ENCODE measurements at regions not wholly inside any gene's neighbourhood (a gene's known extent, or its start where the extent isn't known, plus 50 kb on each side); places are given as distances from the start of the nearest gene placed in this dataset.

- TF ChIP-seq, protein P1, sequence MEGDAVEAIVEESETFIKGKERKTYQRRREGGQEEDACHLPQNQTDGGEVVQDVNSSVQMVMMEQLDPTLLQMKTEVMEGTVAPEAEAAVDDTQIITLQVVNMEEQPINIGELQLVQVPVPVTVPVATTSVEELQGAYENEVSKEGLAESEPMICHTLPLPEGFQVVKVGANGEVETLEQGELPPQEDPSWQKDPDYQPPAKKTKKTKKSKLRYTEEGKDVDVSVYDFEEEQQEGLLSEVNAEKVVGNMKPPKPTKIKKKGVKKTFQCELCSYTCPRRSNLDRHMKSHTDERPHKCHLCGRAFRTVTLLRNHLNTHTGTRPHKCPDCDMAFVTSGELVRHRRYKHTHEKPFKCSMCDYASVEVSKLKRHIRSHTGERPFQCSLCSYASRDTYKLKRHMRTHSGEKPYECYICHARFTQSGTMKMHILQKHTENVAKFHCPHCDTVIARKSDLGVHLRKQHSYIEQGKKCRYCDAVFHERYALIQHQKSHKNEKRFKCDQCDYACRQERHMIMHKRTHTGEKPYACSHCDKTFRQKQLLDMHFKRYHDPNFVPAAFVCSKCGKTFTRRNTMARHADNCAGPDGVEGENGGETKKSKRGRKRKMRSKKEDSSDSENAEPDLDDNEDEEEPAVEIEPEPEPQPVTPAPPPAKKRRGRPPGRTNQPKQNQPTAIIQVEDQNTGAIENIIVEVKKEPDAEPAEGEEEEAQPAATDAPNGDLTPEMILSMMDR (IDR thresholded peaks at IDR 0.05): no peak
- TF ChIP-seq, protein P2, sequence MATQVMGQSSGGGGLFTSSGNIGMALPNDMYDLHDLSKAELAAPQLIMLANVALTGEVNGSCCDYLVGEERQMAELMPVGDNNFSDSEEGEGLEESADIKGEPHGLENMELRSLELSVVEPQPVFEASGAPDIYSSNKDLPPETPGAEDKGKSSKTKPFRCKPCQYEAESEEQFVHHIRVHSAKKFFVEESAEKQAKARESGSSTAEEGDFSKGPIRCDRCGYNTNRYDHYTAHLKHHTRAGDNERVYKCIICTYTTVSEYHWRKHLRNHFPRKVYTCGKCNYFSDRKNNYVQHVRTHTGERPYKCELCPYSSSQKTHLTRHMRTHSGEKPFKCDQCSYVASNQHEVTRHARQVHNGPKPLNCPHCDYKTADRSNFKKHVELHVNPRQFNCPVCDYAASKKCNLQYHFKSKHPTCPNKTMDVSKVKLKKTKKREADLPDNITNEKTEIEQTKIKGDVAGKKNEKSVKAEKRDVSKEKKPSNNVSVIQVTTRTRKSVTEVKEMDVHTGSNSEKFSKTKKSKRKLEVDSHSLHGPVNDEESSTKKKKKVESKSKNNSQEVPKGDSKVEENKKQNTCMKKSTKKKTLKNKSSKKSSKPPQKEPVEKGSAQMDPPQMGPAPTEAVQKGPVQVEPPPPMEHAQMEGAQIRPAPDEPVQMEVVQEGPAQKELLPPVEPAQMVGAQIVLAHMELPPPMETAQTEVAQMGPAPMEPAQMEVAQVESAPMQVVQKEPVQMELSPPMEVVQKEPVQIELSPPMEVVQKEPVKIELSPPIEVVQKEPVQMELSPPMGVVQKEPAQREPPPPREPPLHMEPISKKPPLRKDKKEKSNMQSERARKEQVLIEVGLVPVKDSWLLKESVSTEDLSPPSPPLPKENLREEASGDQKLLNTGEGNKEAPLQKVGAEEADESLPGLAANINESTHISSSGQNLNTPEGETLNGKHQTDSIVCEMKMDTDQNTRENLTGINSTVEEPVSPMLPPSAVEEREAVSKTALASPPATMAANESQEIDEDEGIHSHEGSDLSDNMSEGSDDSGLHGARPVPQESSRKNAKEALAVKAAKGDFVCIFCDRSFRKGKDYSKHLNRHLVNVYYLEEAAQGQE (IDR thresholded peaks at IDR 0.05; ENCODE audit: insufficient read depth in 1 of 2, low read depth in 2 of 2, low read length in 1 of 2): no peak
- TF ChIP-seq SIN3A (IDR thresholded peaks at IDR 0.05; ENCODE audit: borderline replicate concordance, insufficient read depth, low read depth, low read length) (no peak), POLR2AphosphoS5 (IDR thresholded peaks at IDR 0.05; ENCODE audit: low read depth, low read length) (no peak)
These were observed 2032.8 kb downstream of the PCDH7 start for GRCh38 chr4:32752962-32753361.

All from Panc1 (cell line).